Neural progenitor cell (in vitro differentiated cells): ENCODE measurements at regions not wholly inside any gene's neighbourhood (a gene's known extent, or its start where the extent isn't known, plus 50 kb on each side); places are given as distances from the start of the nearest gene placed in this dataset.

ENCODE experiments used
- EZH2 ChIP-seq: fragments of 200-600 bp; sonication (generic); IDR thresholded peaks from 2 replicates; pipeline ENCODE4 v1.6.1; 2017; ENCODE audit warnings: antibody characterized with exemption, mild to moderate bottlenecking, moderate library complexity
- TF ChIP-seq, protein P1 (sequence below): fragments of 200-600 bp; sonication (generic); IDR thresholded peaks from 2 replicates; pipeline ENCODE4 v1.5.1; 2017; ENCODE audit warnings: antibody characterized with exemption, mild to moderate bottlenecking

DNA sequence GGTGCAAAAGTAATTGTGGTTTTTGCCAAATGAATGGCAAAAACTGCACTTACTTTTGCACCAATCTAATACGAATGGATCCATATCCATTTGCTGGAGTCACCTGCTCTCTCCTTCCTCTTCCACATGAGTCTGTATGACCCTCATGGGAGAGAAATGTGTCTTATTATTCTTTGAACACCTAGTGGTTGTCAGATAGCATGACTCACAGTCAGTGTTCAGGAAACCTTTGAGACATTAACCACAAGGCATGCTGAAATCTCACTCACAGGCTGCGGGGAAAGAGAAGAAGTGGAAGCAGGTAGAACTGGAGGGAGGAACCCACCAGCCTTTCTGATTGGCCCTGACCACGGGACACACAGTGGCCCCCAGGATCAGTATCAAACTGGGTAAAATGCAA is 222.8 kb upstream of the KLF4 start:
- TF ChIP-seq, protein P1, sequence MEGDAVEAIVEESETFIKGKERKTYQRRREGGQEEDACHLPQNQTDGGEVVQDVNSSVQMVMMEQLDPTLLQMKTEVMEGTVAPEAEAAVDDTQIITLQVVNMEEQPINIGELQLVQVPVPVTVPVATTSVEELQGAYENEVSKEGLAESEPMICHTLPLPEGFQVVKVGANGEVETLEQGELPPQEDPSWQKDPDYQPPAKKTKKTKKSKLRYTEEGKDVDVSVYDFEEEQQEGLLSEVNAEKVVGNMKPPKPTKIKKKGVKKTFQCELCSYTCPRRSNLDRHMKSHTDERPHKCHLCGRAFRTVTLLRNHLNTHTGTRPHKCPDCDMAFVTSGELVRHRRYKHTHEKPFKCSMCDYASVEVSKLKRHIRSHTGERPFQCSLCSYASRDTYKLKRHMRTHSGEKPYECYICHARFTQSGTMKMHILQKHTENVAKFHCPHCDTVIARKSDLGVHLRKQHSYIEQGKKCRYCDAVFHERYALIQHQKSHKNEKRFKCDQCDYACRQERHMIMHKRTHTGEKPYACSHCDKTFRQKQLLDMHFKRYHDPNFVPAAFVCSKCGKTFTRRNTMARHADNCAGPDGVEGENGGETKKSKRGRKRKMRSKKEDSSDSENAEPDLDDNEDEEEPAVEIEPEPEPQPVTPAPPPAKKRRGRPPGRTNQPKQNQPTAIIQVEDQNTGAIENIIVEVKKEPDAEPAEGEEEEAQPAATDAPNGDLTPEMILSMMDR, result no peak
- no peak for TF ChIP-seq EZH2
